ENCODE measurements at regions not wholly inside any gene's neighbourhood (a gene's known extent, or its start where the extent isn't known, plus 50 kb on each side); places are given as distances from the start of the nearest gene placed in this dataset.

DNA sequence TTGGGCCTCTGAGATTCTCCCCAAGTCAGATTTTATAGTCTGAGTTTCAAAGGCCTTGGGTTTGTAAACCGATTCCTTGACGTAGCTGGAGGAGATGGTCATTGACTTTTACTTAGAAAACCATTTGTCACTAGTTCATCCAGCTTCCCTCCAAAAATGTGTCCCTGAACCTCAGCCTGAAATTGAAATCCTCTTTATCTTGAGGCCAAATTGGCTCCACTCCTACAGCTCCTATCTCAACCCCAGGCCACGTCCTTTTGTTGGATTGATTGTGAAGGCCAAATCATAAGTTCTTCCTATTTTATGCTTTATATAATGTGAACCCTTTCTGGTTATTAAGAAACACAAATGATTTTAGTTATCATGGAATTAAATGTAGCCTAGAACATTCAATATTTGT is 193.9 kb upstream of the SUCLG2 start:
- DNase-seq (ENCODE audit: low read depth) = no peak
- TF ChIP-seq, protein P1, sequence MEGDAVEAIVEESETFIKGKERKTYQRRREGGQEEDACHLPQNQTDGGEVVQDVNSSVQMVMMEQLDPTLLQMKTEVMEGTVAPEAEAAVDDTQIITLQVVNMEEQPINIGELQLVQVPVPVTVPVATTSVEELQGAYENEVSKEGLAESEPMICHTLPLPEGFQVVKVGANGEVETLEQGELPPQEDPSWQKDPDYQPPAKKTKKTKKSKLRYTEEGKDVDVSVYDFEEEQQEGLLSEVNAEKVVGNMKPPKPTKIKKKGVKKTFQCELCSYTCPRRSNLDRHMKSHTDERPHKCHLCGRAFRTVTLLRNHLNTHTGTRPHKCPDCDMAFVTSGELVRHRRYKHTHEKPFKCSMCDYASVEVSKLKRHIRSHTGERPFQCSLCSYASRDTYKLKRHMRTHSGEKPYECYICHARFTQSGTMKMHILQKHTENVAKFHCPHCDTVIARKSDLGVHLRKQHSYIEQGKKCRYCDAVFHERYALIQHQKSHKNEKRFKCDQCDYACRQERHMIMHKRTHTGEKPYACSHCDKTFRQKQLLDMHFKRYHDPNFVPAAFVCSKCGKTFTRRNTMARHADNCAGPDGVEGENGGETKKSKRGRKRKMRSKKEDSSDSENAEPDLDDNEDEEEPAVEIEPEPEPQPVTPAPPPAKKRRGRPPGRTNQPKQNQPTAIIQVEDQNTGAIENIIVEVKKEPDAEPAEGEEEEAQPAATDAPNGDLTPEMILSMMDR (conservative IDR thresholded peaks at IDR 0.05; ENCODE audit: low read depth, low read length) = no peak
- H3K4me3 ChIP-seq (ENCODE audit: low read depth, low read length) = no peak overlapping the region

GRCh38 chr3:67846166-67846565 is 191.8 kb upstream of the SUCLG2 start:
- no peak for DNase-seq (ENCODE audit: low read depth)
- no peak overlapping the region for H3K4me3 ChIP-seq (ENCODE audit: low read depth, low read length)
- TF ChIP-seq, protein P1 (conservative IDR thresholded peaks at IDR 0.05; ENCODE audit: low read depth, low read length) = no peak

GRCh38 chr3:67832817-67833216 is 178.4 kb upstream of the SUCLG2 start:
- TF ChIP-seq, protein P1 (conservative IDR thresholded peaks at IDR 0.05; ENCODE audit: low read depth, low read length) = no peak
- no peak overlapping the region for H3K4me3 ChIP-seq (ENCODE audit: low read depth, low read length)
- DNase-seq (ENCODE audit: low read depth) = no peak

DNA sequence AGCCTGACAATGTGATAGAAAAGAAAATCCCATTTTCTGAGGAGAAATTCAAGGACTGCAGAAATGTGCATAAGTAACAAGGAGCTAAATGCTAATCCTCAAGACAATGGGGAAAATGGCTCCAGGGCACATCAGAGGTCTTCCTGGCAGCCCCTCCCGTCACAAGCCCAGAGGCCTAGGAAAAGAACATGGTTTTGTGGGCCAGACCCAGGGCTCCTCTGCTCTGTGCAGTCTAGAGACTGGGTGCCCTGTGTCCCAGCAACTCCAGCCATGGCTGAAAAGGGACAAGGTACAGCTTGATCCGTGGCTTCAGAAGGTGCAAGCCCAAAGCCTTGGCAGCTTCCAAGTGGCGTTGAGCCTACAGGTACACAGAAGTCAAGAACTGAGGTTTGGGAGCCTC is 176.8 kb upstream of the SUCLG2 start:
- no peak for DNase-seq (ENCODE audit: low read depth)
- TF ChIP-seq, protein P1 (conservative IDR thresholded peaks at IDR 0.05; ENCODE audit: low read depth, low read length) = no peak
- H3K4me3 ChIP-seq (ENCODE audit: low read depth, low read length) = no peak overlapping the region

- TF ChIP-seq, protein P1 (conservative IDR thresholded peaks at IDR 0.05; ENCODE audit: low read depth, low read length) = no peak
- no peak overlapping the region for H3K4me3 ChIP-seq (ENCODE audit: low read depth, low read length)
- no peak for DNase-seq (ENCODE audit: low read depth)
Observed at GRCh38 chr3:67828486-67829010, 174.1 kb upstream of the SUCLG2 start.

DNA sequence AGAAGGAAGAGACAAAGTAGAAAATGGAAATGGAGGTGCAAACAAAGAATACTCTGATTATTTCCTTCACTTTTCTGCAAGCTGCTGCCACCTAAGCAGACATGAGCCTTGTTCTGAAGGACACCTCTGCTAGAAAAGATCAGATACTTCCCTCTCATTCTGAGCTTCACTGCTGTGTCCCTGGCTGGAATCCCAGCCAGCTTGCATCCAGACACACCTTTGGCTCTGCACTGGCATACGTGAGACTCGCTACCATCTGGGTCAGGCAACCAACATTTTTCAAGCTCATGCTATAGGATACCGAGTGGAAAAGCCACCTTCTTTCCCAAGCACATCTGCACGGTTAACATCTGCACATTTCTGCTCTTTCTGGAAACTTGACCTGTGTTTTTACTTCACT is 166.7 kb upstream of the SUCLG2 start:
- H3K4me3 ChIP-seq (ENCODE audit: low read depth, low read length) = no peak overlapping the region
- TF ChIP-seq, protein P1 (conservative IDR thresholded peaks at IDR 0.05; ENCODE audit: low read depth, low read length) = no peak
- no peak for DNase-seq (ENCODE audit: low read depth)

DNA sequence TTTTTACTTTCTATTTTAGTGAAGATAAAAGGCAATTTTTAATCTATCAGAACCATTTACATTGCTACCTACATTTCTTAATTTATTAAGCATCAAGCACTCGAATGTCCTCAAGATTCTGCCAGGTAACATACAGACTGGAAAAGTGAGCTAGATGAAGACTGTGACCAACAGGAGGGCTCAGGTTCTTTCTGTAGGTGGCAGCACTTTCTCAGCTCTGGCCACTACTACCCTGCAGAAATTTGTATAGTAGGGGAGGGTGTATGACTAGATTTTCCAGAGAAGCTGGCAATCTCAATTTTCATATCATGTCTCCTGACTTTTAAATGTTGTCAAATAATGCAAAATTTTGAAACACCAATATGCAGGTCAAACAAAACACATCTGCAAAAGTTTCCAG is 165.0 kb upstream of the SUCLG2 start:
- DNase-seq (ENCODE audit: low read depth) = peak; percentile 9
- TF ChIP-seq, protein P1 (conservative IDR thresholded peaks at IDR 0.05; ENCODE audit: low read depth, low read length) = peak; percentile 37
- no peak overlapping the region for H3K4me3 ChIP-seq (ENCODE audit: low read depth, low read length)

Measured in choroid plexus epithelial cell (primary cell).